B cell (primary cell): ENCODE measurements at regions not wholly inside any gene's neighbourhood (a gene's known extent, or its start where the extent isn't known, plus 50 kb on each side); places are given as distances from the start of the nearest gene placed in this dataset.

Experiments used
- ATAC-seq: fragments of 200-7000 bp; cut with Tn5 transposase; one replicate; pipeline ENCODE4 v1.10.0; 2021; ENCODE audit warnings: low read depth, mild to moderate bottlenecking, moderate number of reproducible peaks, moderate library complexity
- CTCF ChIA-PET: fragments of 350-600 bp; sonication (Branson Sonifier 250); formaldehyde crosslinking; loops from one replicate; lab custom pipeline; 2021; ENCODE audit warnings: antibody characterized with exemption, inconsistent platforms; lab: Charles Lee
- POLR2A ChIA-PET: fragments of 350-600 bp; sonication (Branson Sonifier 250); formaldehyde crosslinking; loops from one replicate; lab custom pipeline; 2021; ENCODE audit warnings: antibody characterized with exemption; lab: Charles Lee
- DNase-seq: peaks from one replicate; pipeline ENCODE4 v3.0.0; 2013
- H2AFZ ChIP-seq: 2 replicates; pipeline ENCODE4 v1.6.1; 2012; ENCODE audit warnings: mild to moderate bottlenecking, low read depth, low read length; ENCODE audit not compliant: insufficient read depth, poor library complexity, severe bottlenecking
- H3K27ac ChIP-seq, 2 donors: 1 replicate in 1 of 2; 2 replicates in 1 of 2; pipeline ENCODE4 v1.5.1; 2012 to 2013; ENCODE audit warnings: low read length in 2 of 2, mild to moderate bottlenecking in 2 of 2, moderate library complexity in 1 of 2
- H3K27me3 ChIP-seq, 4 experiments: fragments of 200-600 bp in 1 of 4; sonication (generic) in 1 of 4; replicated peaks in 1 of 4; 1 replicate in 2 of 4; 2 replicates in 2 of 4; pipeline versions ENCODE4 v1.6.1 to v1.7.0; 2013 to 2016; ENCODE audit warnings: low read length in 3 of 4, mild to moderate bottlenecking in 2 of 4, mixed read lengths in 1 of 4, moderate library complexity in 1 of 4; ENCODE audit not compliant: insufficient read depth in 4 of 4, control insufficient read depth in 3 of 4; ENCODE audit errors: control extremely low read depth in 1 of 4
- H3K36me3 ChIP-seq, 2 experiments: replicated peaks in 1 of 2; 1 replicate in 1 of 2; 2 replicates in 1 of 2; pipeline versions ENCODE4 v1.6.1 to v1.7.1; 2013; ENCODE audit warnings: low read length in 1 of 2; ENCODE audit not compliant: insufficient read depth in 2 of 2, control insufficient read depth in 1 of 2; ENCODE audit errors: control extremely low read depth in 1 of 2, extremely low read depth in 1 of 2
- H3K4me1 ChIP-seq, 2 donors: fragments of 200-600 bp in 1 of 2; sonication (generic) in 1 of 2; 1 replicate in 1 of 2; 2 replicates in 1 of 2; pipeline versions ENCODE4 v1.5.1 to v1.6.1; 2013 to 2017; ENCODE audit warnings: low read length in 2 of 2; ENCODE audit not compliant: control insufficient read depth in 2 of 2, insufficient read depth in 2 of 2
- H3K4me2 ChIP-seq: replicated peaks from 2 replicates; pipeline ENCODE3; 2012; ENCODE audit warnings: mild to moderate bottlenecking, low read depth, low read length; ENCODE audit not compliant: poor library complexity, severe bottlenecking
- H3K4me3 ChIP-seq, 5 experiments: fragments of 200-600 bp in 1 of 5; sonication (generic) in 1 of 5; 1 replicate in 3 of 5; 2 replicates in 2 of 5; pipeline versions ENCODE4 v1.5.1 to v1.7.0; 2011 to 2016; ENCODE audit warnings: low read length in 4 of 5, mild to moderate bottlenecking in 4 of 5, low read depth in 2 of 5, control low read depth in 1 of 5, moderate library complexity in 1 of 5; ENCODE audit not compliant: insufficient read depth in 1 of 5; ENCODE audit errors: control extremely low read depth in 1 of 5, extremely low read depth in 1 of 5
- H3K79me2 ChIP-seq: fragments of 200-600 bp; sonication (generic); one replicate; pipeline ENCODE4 v1.6.0; 2016; ENCODE audit warnings: low read length; ENCODE audit not compliant: control insufficient read depth, insufficient read depth
- H3K9ac ChIP-seq: fragments of 200-600 bp; sonication (generic); 2 replicates; pipeline ENCODE4 v1.6.1; 2017; ENCODE audit warnings: mild to moderate bottlenecking, low read length, moderate library complexity
- H3K9me3 ChIP-seq, 3 donors: one replicate each; pipeline versions ENCODE4 v1.6.1 to v1.7.1; 2013; ENCODE audit warnings: low read length in 2 of 3; ENCODE audit not compliant: control insufficient read depth in 2 of 3, insufficient read depth in 1 of 3; ENCODE audit errors: control extremely low read depth in 1 of 3
- H4K20me1 ChIP-seq: 2 replicates; pipeline ENCODE4 v1.6.0; 2012; ENCODE audit warnings: mild to moderate bottlenecking, low read length; ENCODE audit not compliant: insufficient read depth, control insufficient read depth, poor library complexity, severe bottlenecking
- H3K27ac Mint-ChIP-seq: one replicate; pipeline ENCODE4 v1.8.0; 2021; ENCODE audit warnings: mixed read lengths
- H3K27me3 Mint-ChIP-seq: one replicate; pipeline ENCODE4 v1.8.0; 2021; ENCODE audit warnings: mixed read lengths
- H3K4me1 Mint-ChIP-seq: one replicate; pipeline ENCODE4 v1.8.0; 2021; ENCODE audit warnings: mixed read lengths
- H3K4me3 Mint-ChIP-seq: one replicate; pipeline ENCODE4 v1.8.0; 2021; ENCODE audit warnings: mixed read lengths
- H3K9me3 Mint-ChIP-seq: one replicate; pipeline ENCODE4 v1.8.0; 2022; ENCODE audit warnings: mixed read lengths; ENCODE audit not compliant: insufficient read depth
- CTCF ChIP-seq: fragments of 200-600 bp; IDR thresholded peaks from one replicate; pipeline ENCODE4 v1.8.0; 2022; ENCODE audit warnings: antibody characterized with exemption, mild to moderate bottlenecking
- EZH2 ChIP-seq: IDR thresholded peaks from 2 replicates; pipeline ENCODE4 v1.6.1; 2012; ENCODE audit warnings: borderline replicate concordance, low read depth, mild to moderate bottlenecking, moderate library complexity, low read length; ENCODE audit not compliant: insufficient read depth, poor library complexity, severe bottlenecking
- WGBS: methylation state at CpG from one replicate; pipeline ENCODE4 v1.1.5; 2013; ENCODE audit warnings: missing lambda C conversion rate; ENCODE audit not compliant: insufficient coverage; 5-methylcytosine and 5-hydroxymethylcytosine counted together
- intact Hi-C: fragments of 100-400 bp; cut with micrococcal nuclease; formaldehyde crosslinking; loops from one replicate; pipeline ENCODE4 v1.10.0; 2022

- no peaks in the 10 kb centered on the region for H3K9me3 ChIP-seq
- CTCF ChIA-PET, result no interaction called here
- Mint-ChIP-seq H3K4me3 (no peak overlapping the region), H3K27ac (no peak overlapping the region), H3K27me3 (no peaks in the 10 kb centered on the region), H3K9me3 (no peaks in the 10 kb centered on the region), H3K4me1 (no peaks in the 10 kb centered on the region)
- POLR2A ChIA-PET, result no interaction called here
- ATAC-seq, result no peak
- no peaks in the 10 kb centered on the region for H4K20me1 ChIP-seq
- intact Hi-C loops, result no loop called here
- H3K4me1 ChIP-seq, result no peaks in the 10 kb centered on the region
- 91% methylated on average over 1 of the region's 3 CpGs for WGBS
- no peaks in the 10 kb centered on the region for H3K79me2 ChIP-seq
- no peak overlapping the region for H3K4me3 ChIP-seq
- no peaks in the 10 kb centered on the region for H3K27me3 ChIP-seq
- no peaks in the 10 kb centered on the region for H3K36me3 ChIP-seq
- no peak overlapping the region for H3K27ac ChIP-seq
- H2AFZ ChIP-seq, result no peak overlapping the region
- H3K4me2 ChIP-seq, result no peak overlapping the region
- no peak for DNase-seq
- TF ChIP-seq CTCF (no peak), EZH2 (no peak)
- H3K9ac ChIP-seq, result no peak overlapping the region
These were observed 499.9 kb downstream of the KCTD12 start for GRCh38 chr13:76386321-76386720.

- Histone ChIP-seq H3K36me3 (no peaks in the 10 kb centered on the region), H3K4me3 (no peak overlapping the region), H3K4me2 (no peak overlapping the region), H3K79me2 (no peaks in the 10 kb centered on the region), H3K27me3 (no peaks in the 10 kb centered on the region), H3K9me3 (no peaks in the 10 kb centered on the region), H3K27ac (no peak overlapping the region), H4K20me1 (no peaks in the 10 kb centered on the region), H3K4me1 (no peaks in the 10 kb centered on the region), H2AFZ (no peak overlapping the region), H3K9ac (no peak overlapping the region)
- DNase-seq (no peak), ATAC-seq (no peak)
- intact Hi-C loops, result no loop called here
- CTCF ChIA-PET, result no interaction called here
- H3K4me1 Mint-ChIP-seq, result no peaks in the 10 kb centered on the region
- no peak overlapping the region for H3K27ac Mint-ChIP-seq
- no peaks in the 10 kb centered on the region for H3K27me3 Mint-ChIP-seq
- no peaks in the 10 kb centered on the region for H3K9me3 Mint-ChIP-seq
- 94% methylated on average over 2 of the region's 2 CpGs for WGBS
- POLR2A ChIA-PET, result no interaction called here
- no peak for TF ChIP-seq CTCF
- no peak overlapping the region for H3K4me3 Mint-ChIP-seq
These were observed 500.6 kb downstream of the KCTD12 start for GRCh38 chr13:76385586-76385985.
